Panc1 (cell line): ENCODE measurements at regions not wholly inside any gene's neighbourhood (a gene's known extent, or its start where the extent isn't known, plus 50 kb on each side); places are given as distances from the start of the nearest gene placed in this dataset.

ENCODE experiments used
- ATAC-seq: fragments of 200-7000 bp; cut with Tn5 transposase; 2 replicates; pipeline ENCODE4 v1.9.1; 2020; ENCODE audit warnings: mild to moderate bottlenecking, moderate library complexity
- BruUV-seq: library from RNA; stranded (reverse); fragments of 400-500 nt; replicated peaks from 2 replicates; lab custom pipeline; 2021; lab: Mats Ljungman, UMichigan
- CTCF ChIA-PET: fragments of 300-600 bp; sonication (Branson Sonifier 250); formaldehyde crosslinking; loops from one replicate; lab custom pipeline; 2022; ENCODE audit warnings: antibody characterized with exemption; lab: Charles Lee
- POLR2A ChIA-PET: fragments of 300-600 bp; sonication (Branson Sonifier 250); formaldehyde crosslinking; loops from one replicate; lab custom pipeline; 2022; ENCODE audit warnings: antibody characterized with exemption; lab: Charles Lee
- DNase-seq: peaks from one replicate; pipeline ENCODE4 v3.0.0-alpha.2; 2010; ENCODE audit warnings: low read depth, low spot score
- H3K27ac ChIP-seq: 2 replicates; pipeline ENCODE4 v1.5.1; 2011; ENCODE audit warnings: mild to moderate bottlenecking, low read length, inconsistent platforms
- H3K27me3 ChIP-seq: fragments of 200-500 bp; sonication (Bioruptor generic); 2 replicates; pipeline ENCODE4 v1.6.0; 2014; ENCODE audit warnings: low read length, inconsistent platforms; ENCODE audit not compliant: control insufficient read depth, insufficient read depth
- H3K36me3 ChIP-seq: fragments of 200-500 bp; sonication (Bioruptor generic); 2 replicates; pipeline ENCODE4 v1.5.1; 2014; ENCODE audit warnings: inconsistent platforms, mild to moderate bottlenecking, low read length, moderate library complexity; ENCODE audit not compliant: control insufficient read depth, insufficient read depth
- H3K4me1 ChIP-seq: 2 replicates; pipeline ENCODE4 v1.5.1; 2011; ENCODE audit warnings: inconsistent platforms, mild to moderate bottlenecking, low read length, moderate library complexity; ENCODE audit not compliant: control insufficient read depth, insufficient read depth
- H3K4me3 ChIP-seq, 2 experiments: 2 replicates each; pipeline ENCODE4 v1.5.1; 2011 to 2012; ENCODE audit warnings: low read depth in 2 of 2, low read length in 2 of 2, mild to moderate bottlenecking in 2 of 2, inconsistent platforms in 1 of 2, moderate library complexity in 1 of 2
- H3K9me3 ChIP-seq: fragments of 200-500 bp; sonication (Bioruptor generic); 2 replicates; pipeline ENCODE4 v1.5.1; 2014; ENCODE audit warnings: low read depth, mild to moderate bottlenecking, inconsistent platforms, low read length, moderate library complexity; ENCODE audit not compliant: control insufficient read depth, insufficient read depth
- POLR2AphosphoS5 ChIP-seq: IDR thresholded peaks from 2 replicates; pipeline ENCODE4 v1.6.1; 2012; ENCODE audit warnings: mild to moderate bottlenecking, low read depth, low read length, moderate library complexity
- SIN3A ChIP-seq: IDR thresholded peaks from 2 replicates; pipeline ENCODE4 v1.6.1; 2012; ENCODE audit warnings: low read depth, mild to moderate bottlenecking, low read length, moderate library complexity, borderline replicate concordance; ENCODE audit not compliant: insufficient read depth
- TCF7L2 ChIP-seq: IDR thresholded peaks from 2 replicates; pipeline ENCODE4 v1.6.1; 2011; ENCODE audit warnings: mild to moderate bottlenecking, low read depth, low read length, inconsistent platforms
- in situ Hi-C: cut with HindIII; loops from 2 replicates; pipeline ENCODE4 v1.10.0; 2016; ENCODE audit warnings: low sequenced_read_pairs, low pct_unique_long_range_greater_than_20kb
- intact Hi-C: fragments of 100-400 bp; cut with micrococcal nuclease; formaldehyde crosslinking; loops from one replicate; pipeline ENCODE4 v1.10.0; 2022; ENCODE audit not compliant: unreplicated experiment
- TF ChIP-seq, protein P1 (sequence below), 2 experiments: IDR thresholded peaks; 2 replicates each; pipeline ENCODE4 v1.6.1; 2011 to 2012; ENCODE audit warnings: low read depth in 2 of 2, control low read depth in 1 of 2, low read length in 1 of 2, mild to moderate bottlenecking in 1 of 2, moderate library complexity in 1 of 2; ENCODE audit not compliant: insufficient read depth in 1 of 2
- TF ChIP-seq, protein P2 (sequence below): fragments of 450-650 bp; IDR thresholded peaks from 2 replicates; pipeline ENCODE4 v1.5.1; 2017; ENCODE audit warnings: mild to moderate bottlenecking

DNA sequence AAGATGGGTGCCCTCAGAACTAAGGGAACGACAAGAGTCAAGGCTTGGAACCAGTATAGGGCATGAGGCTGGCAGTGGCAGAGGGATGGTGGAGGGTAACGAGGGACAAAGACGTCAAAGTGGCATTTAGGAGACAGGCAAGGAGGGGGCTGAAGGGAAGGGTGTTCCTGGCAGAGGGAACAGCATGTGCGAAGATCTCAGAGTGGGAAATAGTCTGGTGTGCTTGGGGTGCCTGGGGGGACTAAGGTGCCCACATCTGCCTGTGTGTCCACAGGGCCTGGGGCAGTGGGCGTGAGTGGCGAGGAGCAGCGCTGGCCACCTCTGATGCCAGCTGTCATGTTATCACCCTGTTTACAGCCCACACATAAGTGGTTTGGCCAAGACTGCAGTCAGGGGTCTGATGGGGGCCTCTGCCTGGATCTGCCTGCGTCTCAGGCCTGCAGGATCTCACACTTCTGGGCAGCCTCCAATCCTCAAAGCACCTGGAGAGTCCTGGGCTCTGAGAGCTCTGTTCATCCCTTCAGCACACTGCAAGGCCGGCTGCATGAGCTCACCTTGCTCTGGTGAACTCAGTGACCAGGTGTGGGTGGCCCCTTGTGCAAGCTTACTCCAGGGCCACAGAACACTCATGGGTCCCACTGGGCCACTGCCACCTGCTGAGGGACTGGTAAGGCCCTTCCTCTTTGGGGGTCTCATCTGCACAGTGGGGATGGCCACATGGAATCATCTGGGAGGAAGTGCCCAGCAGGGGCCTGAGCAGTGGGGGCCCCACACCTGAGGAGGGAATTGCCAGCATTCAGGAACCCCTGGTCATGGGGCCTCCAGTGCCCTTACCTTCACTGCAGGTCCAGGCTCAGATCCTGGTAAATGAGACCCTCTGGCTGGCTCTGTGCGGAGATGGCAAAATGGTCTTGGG, 89.7 kb upstream of the SHISAL1 start:
- ChIA-PET POLR2A (no interaction called here), CTCF (interaction anchor here (0.5 kb wide), 1 partner anchor 415 kb away, joined by 3 read pairs; no protein-coding TSS in a partner anchor)
- in situ Hi-C loops: no loop called here
- no peak for TF ChIP-seq POLR2AphosphoS5
- TF ChIP-seq, protein P1, sequence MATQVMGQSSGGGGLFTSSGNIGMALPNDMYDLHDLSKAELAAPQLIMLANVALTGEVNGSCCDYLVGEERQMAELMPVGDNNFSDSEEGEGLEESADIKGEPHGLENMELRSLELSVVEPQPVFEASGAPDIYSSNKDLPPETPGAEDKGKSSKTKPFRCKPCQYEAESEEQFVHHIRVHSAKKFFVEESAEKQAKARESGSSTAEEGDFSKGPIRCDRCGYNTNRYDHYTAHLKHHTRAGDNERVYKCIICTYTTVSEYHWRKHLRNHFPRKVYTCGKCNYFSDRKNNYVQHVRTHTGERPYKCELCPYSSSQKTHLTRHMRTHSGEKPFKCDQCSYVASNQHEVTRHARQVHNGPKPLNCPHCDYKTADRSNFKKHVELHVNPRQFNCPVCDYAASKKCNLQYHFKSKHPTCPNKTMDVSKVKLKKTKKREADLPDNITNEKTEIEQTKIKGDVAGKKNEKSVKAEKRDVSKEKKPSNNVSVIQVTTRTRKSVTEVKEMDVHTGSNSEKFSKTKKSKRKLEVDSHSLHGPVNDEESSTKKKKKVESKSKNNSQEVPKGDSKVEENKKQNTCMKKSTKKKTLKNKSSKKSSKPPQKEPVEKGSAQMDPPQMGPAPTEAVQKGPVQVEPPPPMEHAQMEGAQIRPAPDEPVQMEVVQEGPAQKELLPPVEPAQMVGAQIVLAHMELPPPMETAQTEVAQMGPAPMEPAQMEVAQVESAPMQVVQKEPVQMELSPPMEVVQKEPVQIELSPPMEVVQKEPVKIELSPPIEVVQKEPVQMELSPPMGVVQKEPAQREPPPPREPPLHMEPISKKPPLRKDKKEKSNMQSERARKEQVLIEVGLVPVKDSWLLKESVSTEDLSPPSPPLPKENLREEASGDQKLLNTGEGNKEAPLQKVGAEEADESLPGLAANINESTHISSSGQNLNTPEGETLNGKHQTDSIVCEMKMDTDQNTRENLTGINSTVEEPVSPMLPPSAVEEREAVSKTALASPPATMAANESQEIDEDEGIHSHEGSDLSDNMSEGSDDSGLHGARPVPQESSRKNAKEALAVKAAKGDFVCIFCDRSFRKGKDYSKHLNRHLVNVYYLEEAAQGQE (IDR thresholded peaks at IDR 0.05; ENCODE audit: insufficient read depth in 1 of 2, low read depth in 2 of 2, low read length in 1 of 2): no peak
- no peak for TF ChIP-seq SIN3A
- TF ChIP-seq, protein P2, sequence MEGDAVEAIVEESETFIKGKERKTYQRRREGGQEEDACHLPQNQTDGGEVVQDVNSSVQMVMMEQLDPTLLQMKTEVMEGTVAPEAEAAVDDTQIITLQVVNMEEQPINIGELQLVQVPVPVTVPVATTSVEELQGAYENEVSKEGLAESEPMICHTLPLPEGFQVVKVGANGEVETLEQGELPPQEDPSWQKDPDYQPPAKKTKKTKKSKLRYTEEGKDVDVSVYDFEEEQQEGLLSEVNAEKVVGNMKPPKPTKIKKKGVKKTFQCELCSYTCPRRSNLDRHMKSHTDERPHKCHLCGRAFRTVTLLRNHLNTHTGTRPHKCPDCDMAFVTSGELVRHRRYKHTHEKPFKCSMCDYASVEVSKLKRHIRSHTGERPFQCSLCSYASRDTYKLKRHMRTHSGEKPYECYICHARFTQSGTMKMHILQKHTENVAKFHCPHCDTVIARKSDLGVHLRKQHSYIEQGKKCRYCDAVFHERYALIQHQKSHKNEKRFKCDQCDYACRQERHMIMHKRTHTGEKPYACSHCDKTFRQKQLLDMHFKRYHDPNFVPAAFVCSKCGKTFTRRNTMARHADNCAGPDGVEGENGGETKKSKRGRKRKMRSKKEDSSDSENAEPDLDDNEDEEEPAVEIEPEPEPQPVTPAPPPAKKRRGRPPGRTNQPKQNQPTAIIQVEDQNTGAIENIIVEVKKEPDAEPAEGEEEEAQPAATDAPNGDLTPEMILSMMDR: no peak
- no peak for TF ChIP-seq TCF7L2
- no peaks in the 10 kb centered on the region; the same call in 1 of the 2 replicates for H3K27me3 ChIP-seq
- no TSS peak for BruUV-seq
- no peak for ATAC-seq
- intact Hi-C loops: no loop called here
- no peak overlapping the region for H3K4me3 ChIP-seq
- H3K9me3 ChIP-seq: no peaks in the 10 kb centered on the region
- no peaks in the 10 kb centered on the region for H3K4me1 ChIP-seq
- DNase-seq: no peak
- no peaks in the 10 kb centered on the region for H3K36me3 ChIP-seq
- H3K27ac ChIP-seq: no peak overlapping the region

DNA sequence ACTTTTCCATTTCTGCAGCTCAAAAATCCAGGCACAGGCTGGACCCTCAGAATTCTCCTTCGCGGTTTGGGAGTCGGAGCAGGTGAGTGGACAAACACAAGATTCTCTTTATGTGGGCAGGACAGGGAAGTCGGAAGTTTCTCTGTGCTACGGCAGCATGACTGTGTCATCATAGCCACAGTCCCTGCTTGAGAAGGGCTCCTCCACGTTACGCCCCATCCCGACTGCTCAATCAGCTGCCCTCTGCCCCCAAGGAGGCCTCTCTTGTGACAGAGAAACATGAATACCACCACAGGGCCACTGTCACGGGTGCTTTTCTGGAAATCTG, 89.0 kb upstream of the SHISAL1 start:
- Histone ChIP-seq H3K36me3 (no peaks in the 10 kb centered on the region), H3K27me3 (no peaks in the 10 kb centered on the region; the same call in 1 of the 2 replicates), H3K4me1 (no peaks in the 10 kb centered on the region), H3K4me3 (no peak overlapping the region), H3K9me3 (no peaks in the 10 kb centered on the region), H3K27ac (no peak overlapping the region)
- BruUV-seq: no TSS peak
- ChIA-PET CTCF (no interaction called here), POLR2A (no interaction called here)
- no peak for DNase-seq
- intact Hi-C loops: no loop called here
- no peak for TF ChIP-seq SIN3A
- TF ChIP-seq, protein P1 (IDR thresholded peaks at IDR 0.05; ENCODE audit: insufficient read depth in 1 of 2, low read depth in 2 of 2, low read length in 1 of 2): no peak
- TF ChIP-seq, protein P2: no peak
- no peak for TF ChIP-seq POLR2AphosphoS5
- TF ChIP-seq TCF7L2: no peak
- no peak for ATAC-seq
- in situ Hi-C loops: no loop called here
